ENCODE measurements at regions not wholly inside any gene's neighbourhood (a gene's known extent, or its start where the extent isn't known, plus 50 kb on each side); places are given as distances from the start of the nearest gene placed in this dataset.
A peak's percentile ranks its signal among the peaks of the same experiment; 100 is the strongest.

- whole genome bisulfite sequencing, 2 experiments (ENCODE audit: insufficient coverage in 1 of 2, insufficient read length in 1 of 2) = 99 to 100% methylated on average over 1 to 3 of the region's 3 CpGs
- Mint-ChIP-seq H3K4me3 (no peak overlapping the region), H3K9me3 (peaks cover 9% of the 10 kb centered on the region), H3K4me1 (peaks cover 41% of the 10 kb centered on the region), H3K27ac (no peak overlapping the region), H3K36me3 (ENCODE audit: low read depth) (peaks cover 8% of the 10 kb centered on the region), H3K27me3 (ENCODE audit: insufficient read depth) (no peaks in the 10 kb centered on the region)
- peaks cover 22% of the 10 kb centered on the region for H3K9me3 ChIP-seq (ENCODE audit: control insufficient read depth, low read length)
- no peak overlapping the region for H3K4me3 ChIP-seq (ENCODE audit: low read length)
- no peak overlapping the region for H3K27ac ChIP-seq (ENCODE audit: low read depth, low read length)
- no peaks in the 10 kb centered on the region for H3K27me3 ChIP-seq (ENCODE audit: control insufficient read depth, insufficient read depth, low read length, poor library complexity, severe bottlenecking)
- TF ChIP-seq CTCF (conservative IDR thresholded peaks at IDR 0.05) = no peak
- no peak for DNase-seq
- H3K9ac ChIP-seq (ENCODE audit: extremely low read depth, low read length, poor library complexity, severe bottlenecking) = no peak overlapping the region
- H3K36me3 ChIP-seq (ENCODE audit: control insufficient read depth, insufficient read depth, low read length) = no peaks in the 10 kb centered on the region
- H3K4me1 ChIP-seq (ENCODE audit: control insufficient read depth, insufficient read depth, low read length) = peaks cover 13% of the 10 kb centered on the region
These were observed 174.8 kb downstream of the BMP2 start for GRCh38 chr20:6942266-6942665.

- H3K36me3 Mint-ChIP-seq (ENCODE audit: low read depth) = peaks cover 8% of the 10 kb centered on the region
- H3K9me3 ChIP-seq (ENCODE audit: control insufficient read depth, low read length) = peaks cover 28% of the 10 kb centered on the region
- H3K36me3 ChIP-seq (ENCODE audit: control insufficient read depth, insufficient read depth, low read length) = no peaks in the 10 kb centered on the region
- no peaks in the 10 kb centered on the region for H3K27me3 Mint-ChIP-seq (ENCODE audit: insufficient read depth)
- 93% methylated on average over 2 to 3 of the region's 4 CpGs for WGBS, 2 experiments (ENCODE audit: insufficient coverage in 1 of 2, insufficient read length in 1 of 2)
- no peak overlapping the region for H3K4me3 Mint-ChIP-seq
- H3K4me3 ChIP-seq (ENCODE audit: low read length) = peak overlapping the region; percentile 22
- H3K27ac ChIP-seq (ENCODE audit: low read depth, low read length) = no peak overlapping the region
- H3K27ac Mint-ChIP-seq = peak overlapping the region; percentile 46
- DNase-seq = no peak
- H3K4me1 Mint-ChIP-seq = peaks cover 38% of the 10 kb centered on the region
- H3K9ac ChIP-seq (ENCODE audit: extremely low read depth, low read length, poor library complexity, severe bottlenecking) = no peak overlapping the region
- H3K4me1 ChIP-seq (ENCODE audit: control insufficient read depth, insufficient read depth, low read length) = peaks cover 13% of the 10 kb centered on the region
- peaks cover 9% of the 10 kb centered on the region for H3K9me3 Mint-ChIP-seq
- TF ChIP-seq CTCF (conservative IDR thresholded peaks at IDR 0.05) = peak; percentile 10
- H3K27me3 ChIP-seq (ENCODE audit: control insufficient read depth, insufficient read depth, low read length, poor library complexity, severe bottlenecking) = no peaks in the 10 kb centered on the region
These were observed 176.8 kb downstream of the BMP2 start for GRCh38 chr20:6944292-6944691.

- no CpG with 5 or more reads among the region's 1 CpG for WGBS, 2 experiments (ENCODE audit: insufficient coverage in 1 of 2, insufficient read length in 1 of 2)
- DNase-seq = no peak
- peaks cover 45% of the 10 kb centered on the region for H3K9me3 ChIP-seq (ENCODE audit: control insufficient read depth, low read length)
- H3K36me3 Mint-ChIP-seq (ENCODE audit: low read depth) = peaks cover 2% of the 10 kb centered on the region
- H3K4me1 Mint-ChIP-seq = peaks cover 5% of the 10 kb centered on the region
- no peaks in the 10 kb centered on the region for H3K36me3 ChIP-seq (ENCODE audit: control insufficient read depth, insufficient read depth, low read length)
- H3K27me3 Mint-ChIP-seq (ENCODE audit: insufficient read depth) = no peaks in the 10 kb centered on the region
- TF ChIP-seq CTCF (conservative IDR thresholded peaks at IDR 0.05) = no peak
- peaks cover 26% of the 10 kb centered on the region for H3K9me3 Mint-ChIP-seq
- no peaks in the 10 kb centered on the region for H3K4me1 ChIP-seq (ENCODE audit: control insufficient read depth, insufficient read depth, low read length)
- H3K9ac ChIP-seq (ENCODE audit: extremely low read depth, low read length, poor library complexity, severe bottlenecking) = no peak overlapping the region
- no peak overlapping the region for H3K27ac Mint-ChIP-seq
- H3K4me3 ChIP-seq (ENCODE audit: low read length) = no peak overlapping the region
- no peaks in the 10 kb centered on the region for H3K27me3 ChIP-seq (ENCODE audit: control insufficient read depth, insufficient read depth, low read length, poor library complexity, severe bottlenecking)
- H3K27ac ChIP-seq (ENCODE audit: low read depth, low read length) = no peak overlapping the region
- H3K4me3 Mint-ChIP-seq = no peak overlapping the region
These were observed 186.1 kb downstream of the BMP2 start for GRCh38 chr20:6953611-6954010.

All from endodermal cell (in vitro differentiated cells).